ENCODE measurements at regions not wholly inside any gene's neighbourhood (a gene's known extent, or its start where the extent isn't known, plus 50 kb on each side); places are given as distances from the start of the nearest gene placed in this dataset.

- no peak for TF ChIP-seq EZH2 (IDR thresholded peaks at IDR 0.05; ENCODE audit: insufficient read depth, low read length)
- no peak for TF ChIP-seq CTCF (IDR thresholded peaks at IDR 0.05; ENCODE audit: insufficient read depth, low read depth, low read length)
Measured at GRCh38 chr2:136530146-136530545, 235.2 kb upstream of the THSD7B start.
